Neuronal stem cell (in vitro differentiated cells): ENCODE measurements at regions not wholly inside any gene's neighbourhood (a gene's known extent, or its start where the extent isn't known, plus 50 kb on each side); places are given as distances from the start of the nearest gene placed in this dataset.
A peak's percentile ranks its signal among the peaks of the same experiment; 100 is the strongest.
"Not testable (repeated sequence)": the region's sequence is repeated elsewhere in the genome, so short reads cannot be mapped to it uniquely, and the experiment has no call there.

Experiments
- DNase-seq: peaks from one replicate; pipeline ENCODE4 v3.0.0-alpha.2; 2013; ENCODE audit warnings: low spot score
- H2AFZ ChIP-seq: one replicate; pipeline ENCODE4 v1.6.1; 2013; ENCODE audit warnings: mild to moderate bottlenecking, low read length, inconsistent platforms
- H2AK5ac ChIP-seq: 2 replicates; pipeline ENCODE4 v1.6.1; 2013; ENCODE audit warnings: low read depth, mild to moderate bottlenecking, inconsistent platforms, low read length, moderate library complexity, mixed read lengths
- H2BK120ac ChIP-seq: 2 replicates; pipeline ENCODE4 v1.6.1; 2013; ENCODE audit warnings: low read depth, mild to moderate bottlenecking, inconsistent platforms, low read length, moderate library complexity, mixed read lengths
- H2BK12ac ChIP-seq: one replicate; pipeline ENCODE4 v1.6.1; 2013; ENCODE audit warnings: low read length, inconsistent platforms
- H2BK15ac ChIP-seq: 2 replicates; pipeline ENCODE4 v1.6.1; 2013; ENCODE audit warnings: mild to moderate bottlenecking, low read length, inconsistent platforms, mixed read lengths
- H2BK5ac ChIP-seq: one replicate; pipeline ENCODE4 v1.6.1; 2013; ENCODE audit warnings: inconsistent platforms, mild to moderate bottlenecking, low read length, moderate library complexity
- H3K14ac ChIP-seq: one replicate; pipeline ENCODE4 v1.6.1; 2013; ENCODE audit warnings: low read length, inconsistent platforms
- H3K18ac ChIP-seq: 2 replicates; pipeline ENCODE4 v1.6.1; 2013; ENCODE audit warnings: low read length, inconsistent platforms
- H3K23ac ChIP-seq: 2 replicates; pipeline ENCODE4 v1.6.1; 2013; ENCODE audit warnings: low read depth, mild to moderate bottlenecking, mixed read lengths, low read length, inconsistent platforms; ENCODE audit not compliant: poor library complexity
- H3K27ac ChIP-seq: replicated peaks from 3 replicates; pipeline ENCODE4 v1.5.1; 2013; ENCODE audit warnings: low read length, inconsistent platforms
- H3K27me3 ChIP-seq, 3 experiments: 2 replicates each; pipeline ENCODE4 v1.6.1; 2013; ENCODE audit warnings: low read length in 3 of 3, mild to moderate bottlenecking in 2 of 3, inconsistent platforms in 1 of 3, low read depth in 1 of 3, mixed read lengths in 1 of 3, moderate library complexity in 1 of 3; ENCODE audit not compliant: control insufficient read depth in 3 of 3, insufficient read depth in 3 of 3
- H3K36me3 ChIP-seq, 2 donors: replicated peaks in 1 of 2; 2 replicates each; pipeline ENCODE4 v1.6.1; 2013; ENCODE audit warnings: low read length in 2 of 2; ENCODE audit not compliant: control insufficient read depth in 2 of 2, insufficient read depth in 2 of 2
- H3K4ac ChIP-seq: 2 replicates; pipeline ENCODE4 v1.6.1; 2013; ENCODE audit warnings: inconsistent platforms, mild to moderate bottlenecking, low read length, moderate library complexity
- H3K4me1 ChIP-seq, 2 donors: 1 replicate in 1 of 2; 2 replicates in 1 of 2; pipeline ENCODE4 v1.6.1; 2013; ENCODE audit warnings: low read length in 2 of 2, low read depth in 1 of 2; ENCODE audit not compliant: control insufficient read depth in 2 of 2, insufficient read depth in 1 of 2
- H3K4me2 ChIP-seq: one replicate; pipeline ENCODE4 v1.6.1; 2013; ENCODE audit warnings: mild to moderate bottlenecking, low read length, inconsistent platforms; ENCODE audit not compliant: insufficient read depth, poor library complexity, severe bottlenecking
- H3K4me3 ChIP-seq, 2 donors: 2 replicates each; pipeline ENCODE4 v1.5.1; 2013; ENCODE audit warnings: low read length in 2 of 2, mild to moderate bottlenecking in 2 of 2, inconsistent platforms in 1 of 2, moderate library complexity in 1 of 2
- H3K79me1 ChIP-seq: one replicate; pipeline ENCODE4 v1.6.1; 2013; ENCODE audit warnings: low read depth, mild to moderate bottlenecking, inconsistent platforms, low read length, moderate library complexity
- H3K9ac ChIP-seq: one replicate; pipeline ENCODE4 v1.6.1; 2013; ENCODE audit warnings: mild to moderate bottlenecking, low read depth, low read length, inconsistent platforms; ENCODE audit not compliant: poor library complexity
- H3K9me3 ChIP-seq, 2 donors: replicated peaks in 1 of 2; 2 replicates each; pipeline versions ENCODE3 to v1.6.1; 2013; ENCODE audit warnings: low read length in 2 of 2, mild to moderate bottlenecking in 2 of 2, inconsistent platforms in 1 of 2, low read depth in 1 of 2, mixed read lengths in 1 of 2, moderate library complexity in 1 of 2; ENCODE audit not compliant: control insufficient read depth in 2 of 2, insufficient read depth in 1 of 2
- H4K8ac ChIP-seq: one replicate; pipeline ENCODE4 v1.6.1; 2013; ENCODE audit warnings: low read depth, mild to moderate bottlenecking, inconsistent platforms, low read length, moderate library complexity
- H4K91ac ChIP-seq: one replicate; pipeline ENCODE4 v1.6.1; 2013; ENCODE audit warnings: low read length, low read depth, mild to moderate bottlenecking, inconsistent platforms; ENCODE audit not compliant: poor library complexity
- WGBS, 2 donors: extraction: QIAGEN DNeasy Blood & Tissue Kit; methylation state at CpG; one replicate each; pipeline ENCODE4 v1.1.7; 2013; ENCODE audit warnings: missing lambda C conversion rate in 2 of 2, mixed read lengths in 1 of 2; ENCODE audit not compliant: insufficient read length in 2 of 2, insufficient replicate concordance in 1 of 2; ENCODE audit errors: extremely low coverage in 2 of 2; 5-methylcytosine and 5-hydroxymethylcytosine counted together

DNA sequence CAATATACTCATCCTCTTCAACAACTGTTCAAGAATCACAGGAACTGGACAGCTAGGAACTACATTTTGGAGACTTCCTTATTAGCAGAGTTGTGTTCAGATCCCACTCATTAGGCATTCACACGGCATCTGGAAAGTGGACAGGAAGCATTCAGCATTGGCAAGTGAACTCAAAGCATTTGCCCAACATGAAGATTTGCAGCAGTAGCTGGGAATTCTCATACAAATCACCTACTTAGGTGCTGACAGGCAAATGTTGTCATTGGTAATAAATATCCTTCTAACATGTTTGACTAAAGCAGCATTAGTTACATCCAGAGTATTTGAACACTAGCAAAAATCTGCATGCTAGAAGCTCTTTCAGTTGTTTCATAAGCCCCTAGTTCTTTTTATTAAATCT, 350.8 kb downstream of the PTH2R start:
- Histone ChIP-seq H3K27ac (no peak overlapping the region), H3K4me3 (no peak overlapping the region), H3K23ac (no peak overlapping the region), H2BK120ac (no peak overlapping the region), H4K8ac (no peak overlapping the region), H2BK15ac (no peak overlapping the region), H3K4me1 (no peaks in the 10 kb centered on the region), H3K27me3 (no peaks in the 10 kb centered on the region), H3K9ac (no peak overlapping the region), H2AK5ac (no peak overlapping the region), H2AFZ (no peak overlapping the region), H4K91ac (no peak overlapping the region), H3K14ac (no peak overlapping the region), H3K36me3 (no peaks in the 10 kb centered on the region), H3K4me2 (peak overlapping the region; percentile 14), H3K4ac (no peak overlapping the region), H3K9me3 (no peaks in the 10 kb centered on the region), H2BK5ac (no peak overlapping the region), H2BK12ac (no peak overlapping the region), H3K79me1 (no peaks in the 10 kb centered on the region), H3K18ac (no peak overlapping the region)
- no CpG with 5 or more reads among the region's 1 CpG for WGBS, 2 donors
- no peak for DNase-seq

DNA sequence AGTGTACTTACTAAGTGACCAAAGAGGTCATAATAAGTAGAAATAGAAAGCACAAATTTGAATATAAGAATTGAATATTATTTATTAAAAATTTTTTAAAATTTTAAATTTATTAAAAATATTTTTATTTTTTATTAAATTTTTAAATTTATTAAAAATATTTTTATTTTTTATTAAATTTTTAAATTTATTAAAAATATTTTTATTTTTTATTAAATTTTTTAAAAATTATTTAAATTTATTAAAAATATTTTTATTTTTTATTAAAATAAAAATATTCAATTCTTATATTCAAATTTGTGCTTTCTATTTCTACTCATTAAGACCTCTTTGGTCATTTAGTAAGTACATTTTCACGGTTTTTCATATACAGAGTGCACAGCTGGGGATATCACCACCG, 366.5 kb downstream of the PTH2R start:
- not testable (repeated sequence) for H3K18ac ChIP-seq, H3K4ac ChIP-seq, H3K27me3 ChIP-seq, H3K14ac ChIP-seq, H3K4me3 ChIP-seq, DNase-seq, H3K36me3 ChIP-seq, H3K4me1 ChIP-seq, H2BK12ac ChIP-seq, H3K27ac ChIP-seq, H3K9me3 ChIP-seq, H2AK5ac ChIP-seq, H2BK15ac ChIP-seq, H4K8ac ChIP-seq, H2AFZ ChIP-seq, H3K23ac ChIP-seq, H2BK5ac ChIP-seq, H3K4me2 ChIP-seq, H4K91ac ChIP-seq, H3K9ac ChIP-seq, H3K79me1 ChIP-seq, H2BK120ac ChIP-seq
- whole genome bisulfite sequencing, 2 donors, result no CpG with 5 or more reads among the region's 2 CpGs

DNA sequence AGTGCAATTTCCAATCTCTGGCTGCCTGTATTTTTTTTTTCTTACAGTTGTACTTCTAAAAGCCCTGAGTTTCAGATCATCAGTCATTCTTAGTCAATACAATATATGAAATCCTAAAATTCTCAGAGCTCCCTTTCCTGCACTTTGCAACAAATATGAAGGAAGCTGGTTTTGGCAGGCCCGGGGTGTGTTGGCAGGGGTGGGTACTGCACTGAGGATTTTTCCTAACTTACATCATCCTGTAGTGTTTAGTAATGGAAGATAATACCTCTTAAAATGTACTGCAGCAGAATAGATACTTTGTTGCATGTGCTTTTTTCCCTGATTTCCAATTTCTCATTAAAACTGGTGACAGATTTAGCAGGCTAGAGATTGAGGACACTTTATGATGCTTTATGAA, 374.6 kb downstream of the PTH2R start:
- peaks cover 0 to 3% of the 10 kb centered on the region in 2 donors for H3K9me3 ChIP-seq
- no peak overlapping the region for H3K14ac ChIP-seq
- H2BK15ac ChIP-seq, result no peak overlapping the region
- H2BK120ac ChIP-seq, result no peak overlapping the region
- no peak overlapping the region for H4K8ac ChIP-seq
- H2AK5ac ChIP-seq, result no peak overlapping the region
- H3K9ac ChIP-seq, result no peak overlapping the region
- no peaks in the 10 kb centered on the region for H3K79me1 ChIP-seq
- H2BK12ac ChIP-seq, result no peak overlapping the region
- H2BK5ac ChIP-seq, result no peak overlapping the region
- no peak overlapping the region for H3K18ac ChIP-seq
- H3K27me3 ChIP-seq, result no peaks in the 10 kb centered on the region
- WGBS, 2 donors, result no CpG with 5 or more reads among the region's 1 CpG
- no peak overlapping the region for H2AFZ ChIP-seq
- no peaks in the 10 kb centered on the region for H3K4me1 ChIP-seq
- H3K4ac ChIP-seq, result no peak overlapping the region
- H3K36me3 ChIP-seq, result no peaks in the 10 kb centered on the region
- no peak overlapping the region for H3K23ac ChIP-seq
- H3K27ac ChIP-seq, result no peak overlapping the region
- H4K91ac ChIP-seq, result no peak overlapping the region
- no peak for DNase-seq
- no peak overlapping the region for H3K4me2 ChIP-seq
- H3K4me3 ChIP-seq, result no peak overlapping the region

DNA sequence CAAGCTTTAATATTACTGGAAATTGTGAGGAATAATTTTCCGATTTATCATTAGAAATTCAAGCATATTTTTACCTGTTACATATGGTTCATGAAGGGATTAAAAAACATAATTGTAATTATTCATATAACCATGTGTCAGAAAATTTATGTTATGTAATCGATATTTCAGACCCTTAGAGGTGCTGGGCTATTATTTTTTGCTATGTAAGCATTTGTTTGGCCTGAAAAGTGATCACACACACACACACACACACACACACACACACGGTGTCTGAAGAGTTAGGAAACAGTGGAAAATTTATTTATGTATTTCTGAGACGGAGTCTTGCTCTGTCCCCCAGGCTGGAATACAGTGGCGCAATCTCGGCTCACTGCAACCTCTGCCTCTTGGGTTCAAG, 375.5 kb downstream of the PTH2R start:
- Histone ChIP-seq H3K27ac (no peak overlapping the region), H2AK5ac (no peak overlapping the region), H3K23ac (no peak overlapping the region), H4K91ac (no peak overlapping the region), H4K8ac (no peak overlapping the region), H3K79me1 (no peaks in the 10 kb centered on the region), H3K4ac (no peak overlapping the region), H2BK15ac (no peak overlapping the region), H3K18ac (no peak overlapping the region), H3K14ac (no peak overlapping the region), H3K9me3 (no peaks in the 10 kb centered on the region), H2BK120ac (no peak overlapping the region), H3K36me3 (no peaks in the 10 kb centered on the region), H2BK5ac (no peak overlapping the region), H3K4me3 (no peak overlapping the region), H3K4me2 (no peak overlapping the region), H2AFZ (no peak overlapping the region), H3K9ac (no peak overlapping the region), H2BK12ac (no peak overlapping the region), H3K4me1 (no peaks in the 10 kb centered on the region), H3K27me3 (no peaks in the 10 kb centered on the region)
- no peak for DNase-seq
- no CpG with 5 or more reads among the region's 6 CpGs for WGBS, 2 donors
